Fibroblast of skin of left quadriceps (primary cell): ENCODE measurements at regions not wholly inside any gene's neighbourhood (a gene's known extent, or its start where the extent isn't known, plus 50 kb on each side); places are given as distances from the start of the nearest gene placed in this dataset.

ENCODE experiments used
- DNase-seq, 2 experiments: peaks; one replicate each; pipeline ENCODE4 v3.0.0-alpha.2; 2013; ENCODE audit warnings: low read depth in 2 of 2

GRCh38 chr11:92317721-92318120 lies 93.1 kb downstream of the FAT3 start:
- no peak for DNase-seq

DNA sequence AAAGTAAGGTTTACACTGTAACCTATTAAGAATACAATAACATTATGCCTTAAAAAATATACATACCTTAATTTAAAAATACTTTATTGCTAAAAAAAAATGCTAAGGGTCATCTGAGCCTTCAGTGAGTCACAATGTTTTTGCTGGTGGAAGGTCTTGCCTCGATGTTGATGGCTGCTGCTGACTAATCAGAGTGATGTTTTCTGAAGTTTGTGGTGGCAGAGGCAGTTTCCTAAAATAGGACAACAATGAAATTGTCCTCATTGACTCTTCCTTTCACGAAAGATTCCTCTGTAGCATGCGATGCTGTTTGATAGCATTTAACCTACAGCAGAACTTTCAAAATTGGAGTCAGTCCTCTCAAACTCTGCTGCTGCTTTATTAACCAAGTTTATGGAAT lies 97.6 kb downstream of the FAT3 start:
- DNase-seq = no peak

GRCh38 chr11:92324890-92325289 lies 100.3 kb downstream of the FAT3 start:
- DNase-seq = no peak

DNA sequence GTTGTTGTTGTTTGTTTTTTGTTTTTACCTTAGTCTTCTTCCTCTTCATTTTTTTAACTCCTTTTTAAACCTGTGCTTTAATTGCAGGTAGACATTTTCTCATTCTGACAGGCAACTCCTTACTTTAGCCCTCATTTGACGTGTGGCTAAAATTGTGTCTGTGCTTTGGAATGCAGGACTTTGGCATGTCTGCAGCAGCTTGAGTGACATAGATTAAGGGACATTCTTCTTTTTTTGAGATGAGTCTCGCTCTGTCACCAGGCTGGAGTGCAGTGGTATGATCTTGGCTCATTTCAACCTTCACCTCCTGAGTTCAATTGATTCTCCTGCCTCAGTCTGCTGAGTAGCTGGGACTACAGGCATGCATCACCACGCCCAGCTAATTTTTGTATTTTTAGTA lies 100.8 kb downstream of the FAT3 start:
- no peak for DNase-seq

DNA sequence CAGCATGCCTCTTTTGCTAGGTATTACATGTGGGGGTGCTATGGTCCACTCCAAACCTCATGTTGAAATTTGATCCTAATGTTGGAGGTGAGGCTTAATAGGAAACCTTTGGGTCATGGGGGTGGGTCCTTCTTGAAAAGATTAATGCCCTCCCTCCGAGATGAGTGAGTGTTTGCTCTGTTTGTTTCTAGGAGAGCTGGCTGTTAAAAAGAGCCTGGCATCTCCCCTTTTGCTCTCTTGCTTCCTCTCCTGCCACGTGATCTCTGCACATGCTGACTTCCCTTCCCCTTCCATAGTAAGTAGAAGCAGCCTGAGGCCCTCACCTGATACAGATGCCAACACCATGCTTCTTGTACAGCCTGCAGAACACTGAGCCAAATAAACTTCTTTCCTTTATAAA lies 104.5 kb downstream of the FAT3 start:
- DNase-seq = no peak

DNA sequence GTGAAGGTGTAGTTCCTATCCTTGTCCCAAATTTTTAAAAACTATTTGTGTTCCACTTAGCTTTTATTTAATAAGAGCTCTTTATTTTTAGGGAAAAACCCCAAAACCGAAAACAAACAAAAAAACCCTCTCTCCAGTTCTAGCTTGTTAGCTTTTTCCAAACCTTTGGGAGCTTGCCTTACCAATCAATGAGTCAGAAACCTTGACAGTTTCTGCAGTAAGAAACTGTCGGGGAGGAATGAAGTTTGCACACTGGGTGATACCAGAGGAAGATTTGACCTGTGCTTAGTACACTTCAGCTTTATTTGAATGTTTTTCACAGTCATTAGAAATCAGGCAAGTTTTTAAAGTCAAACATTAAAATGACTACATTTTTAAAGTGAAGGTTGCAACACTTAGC lies 105.0 kb downstream of the FAT3 start:
- DNase-seq = no peak

- DNase-seq = no peak
These were observed 105.5 kb downstream of the FAT3 start for GRCh38 chr11:92330114-92330513.

GRCh38 chr11:92332986-92333385 lies 108.4 kb downstream of the FAT3 start:
- DNase-seq = peak; percentile 22 to 33

DNA sequence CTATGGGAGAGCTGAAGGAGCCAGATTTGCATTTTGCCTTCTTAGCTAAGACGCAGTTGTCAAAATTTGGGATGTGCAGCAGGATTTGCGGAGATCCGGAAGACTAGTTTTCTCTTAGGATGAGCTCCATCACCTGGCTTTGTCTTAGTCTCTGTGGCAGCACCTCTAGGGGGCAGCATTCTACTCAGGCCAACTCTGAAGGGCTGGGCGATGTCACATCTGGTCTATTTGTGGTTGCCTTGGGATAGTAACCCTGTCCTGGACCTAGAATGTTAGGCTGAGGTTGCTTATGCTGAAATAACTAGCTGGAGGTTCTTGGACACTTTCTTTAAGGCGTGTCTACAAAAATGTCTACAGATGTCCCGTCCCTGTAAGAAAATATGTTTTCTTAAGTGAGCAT lies 116.2 kb downstream of the FAT3 start:
- no peak for DNase-seq

GRCh38 chr11:92342034-92342720 lies 117.6 kb downstream of the FAT3 start:
- DNase-seq = no peak

DNA sequence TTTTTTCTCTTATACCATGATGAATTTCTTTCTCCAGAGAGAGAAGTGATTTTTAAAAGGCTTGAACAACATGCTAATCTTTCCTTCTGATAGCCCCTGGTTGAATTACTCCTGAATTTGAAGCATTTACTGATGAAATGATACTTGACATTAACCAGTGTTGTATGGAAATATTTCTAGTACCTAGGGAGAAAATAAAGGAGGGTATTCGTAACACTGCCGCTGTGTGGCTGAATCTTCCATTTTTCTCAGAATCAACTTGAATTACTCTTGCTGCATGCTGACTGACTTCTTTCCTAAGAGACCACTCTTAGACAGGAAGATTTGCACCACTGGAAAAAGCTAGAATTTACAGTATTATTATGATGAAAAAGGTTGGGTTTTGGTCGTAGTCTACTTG lies 118.3 kb downstream of the FAT3 start:
- no peak for DNase-seq

DNA sequence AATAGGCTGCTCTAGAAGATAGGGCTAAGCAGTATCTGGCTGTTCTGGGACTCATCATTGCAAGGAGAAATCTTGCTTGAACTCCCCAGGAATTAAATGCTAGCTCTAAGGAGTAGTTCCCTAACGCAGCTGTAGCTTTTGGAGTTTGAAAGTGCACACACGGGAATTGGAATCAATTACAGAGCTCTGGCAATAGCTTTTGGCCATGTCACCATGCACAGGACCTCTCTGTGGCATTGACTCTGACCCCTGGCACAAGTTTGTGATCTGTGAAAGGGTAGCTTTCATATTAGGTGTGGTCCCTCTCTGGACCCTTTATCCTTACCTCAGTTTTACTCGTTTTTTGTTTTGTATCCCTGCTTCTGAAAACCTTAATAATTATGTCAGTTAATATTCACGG lies 121.6 kb downstream of the FAT3 start:
- no peak for DNase-seq

DNA sequence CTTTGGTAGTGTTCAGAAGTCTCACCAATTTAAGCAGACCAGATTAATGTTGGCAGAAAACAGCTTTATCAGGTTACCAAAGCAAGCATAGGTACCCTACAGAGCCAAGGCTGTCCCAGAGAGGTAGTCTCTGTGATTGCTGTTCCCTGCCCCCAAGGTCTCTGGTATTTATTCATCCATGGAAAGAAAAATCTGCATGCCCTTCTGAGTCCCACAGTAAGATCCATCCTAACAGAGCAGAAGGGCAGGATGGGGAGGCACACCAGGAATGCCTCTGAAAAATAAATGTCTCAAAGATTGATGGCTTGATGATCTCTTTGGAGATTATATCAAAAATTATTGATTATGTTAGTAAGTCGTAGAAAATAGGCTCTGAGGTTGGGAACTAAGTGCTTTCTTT lies 122.8 kb downstream of the FAT3 start:
- DNase-seq = no peak

DNA sequence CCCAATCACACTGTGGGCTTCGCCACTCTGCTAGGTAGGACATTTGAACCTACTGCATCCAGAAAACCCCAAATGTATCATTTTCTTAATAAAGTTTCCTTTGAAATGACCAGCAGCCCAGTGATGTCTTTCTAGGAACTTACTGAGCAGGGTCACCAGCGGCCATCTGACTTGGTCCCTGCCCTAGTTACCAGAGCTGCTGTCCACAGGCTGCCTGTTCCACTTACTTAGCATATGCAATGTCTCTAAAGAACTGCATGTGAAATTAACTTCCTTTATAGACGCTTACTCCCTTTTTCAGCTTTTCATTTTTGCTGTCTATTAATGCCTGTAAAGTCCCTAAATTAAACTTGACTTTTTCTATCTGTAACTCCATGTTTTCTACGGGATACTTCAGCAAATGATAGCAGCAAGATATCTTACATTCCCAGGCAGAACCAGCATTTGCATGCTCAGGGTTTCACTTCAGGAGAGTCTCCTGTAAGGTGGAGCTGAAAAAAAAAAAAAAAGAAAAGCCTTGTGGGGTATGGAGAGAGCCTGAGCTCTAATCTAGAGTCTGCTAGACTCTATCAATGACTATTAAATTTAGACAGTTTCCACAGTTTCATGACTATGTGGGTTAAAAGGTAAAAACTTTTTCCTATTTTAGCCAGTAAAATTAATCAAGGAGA lies 125.0 kb downstream of the FAT3 start:
- no peak for DNase-seq

- DNase-seq = no peak
These were observed 132.7 kb downstream of the FAT3 start for GRCh38 chr11:92357344-92357743.

DNA sequence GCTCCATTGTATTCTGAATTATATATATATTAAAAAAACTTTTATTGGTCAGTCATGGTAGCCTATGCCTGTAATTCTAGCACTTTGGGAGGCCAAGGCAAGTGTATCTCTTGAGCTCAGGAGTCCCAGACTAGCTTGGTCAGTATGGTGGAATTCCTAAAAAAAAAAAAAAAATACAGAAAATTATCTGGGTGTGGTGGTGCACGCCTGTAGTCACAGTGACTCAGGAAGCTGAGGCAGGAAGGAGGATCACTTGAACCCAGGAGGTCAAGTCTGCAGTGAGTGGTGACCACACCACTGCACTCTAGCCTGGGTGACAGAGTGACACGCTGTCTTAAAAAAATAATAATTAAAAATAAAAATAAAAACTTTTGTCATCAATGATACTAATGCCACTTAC lies 133.2 kb downstream of the FAT3 start:
- DNase-seq = no peak

DNA sequence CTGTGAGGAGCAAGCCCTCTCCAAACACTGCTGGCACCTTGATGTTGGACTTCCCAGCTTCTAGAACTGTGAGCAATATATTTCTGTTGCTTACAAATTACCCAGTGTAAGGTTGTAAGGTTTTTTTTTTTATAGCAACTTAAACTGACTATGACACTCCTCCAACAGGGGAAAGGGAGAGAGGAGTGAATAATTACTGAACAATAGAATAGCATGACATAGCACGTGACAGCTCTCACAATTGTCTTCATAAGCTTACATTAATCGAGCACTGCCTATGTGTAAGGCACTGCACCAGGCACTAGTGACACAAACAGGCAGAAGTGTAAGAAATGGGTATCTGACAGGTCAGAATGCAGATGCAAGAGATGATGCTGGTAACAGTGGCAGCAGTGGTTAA lies 136.9 kb downstream of the FAT3 start:
- DNase-seq = no peak

DNA sequence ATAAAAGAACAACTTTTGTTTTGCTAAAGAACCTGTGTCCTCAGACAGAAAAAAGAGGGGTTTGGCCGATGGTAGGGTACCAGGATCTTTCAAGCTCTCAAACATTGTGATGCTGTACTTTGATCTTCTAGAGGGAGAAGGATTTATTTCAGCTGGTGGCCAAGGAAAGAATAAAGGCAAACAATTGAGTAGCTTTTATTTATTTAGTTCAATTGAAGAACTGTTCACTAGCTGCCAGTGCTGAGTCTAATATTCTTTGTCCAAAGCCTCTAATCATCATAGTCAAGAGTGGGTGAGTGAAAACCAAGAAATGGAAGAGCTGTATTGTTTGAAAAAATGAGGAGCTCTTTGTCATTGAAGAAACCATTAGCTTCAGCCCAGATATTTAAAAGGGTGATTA lies 138.4 kb downstream of the FAT3 start:
- no peak for DNase-seq

DNA sequence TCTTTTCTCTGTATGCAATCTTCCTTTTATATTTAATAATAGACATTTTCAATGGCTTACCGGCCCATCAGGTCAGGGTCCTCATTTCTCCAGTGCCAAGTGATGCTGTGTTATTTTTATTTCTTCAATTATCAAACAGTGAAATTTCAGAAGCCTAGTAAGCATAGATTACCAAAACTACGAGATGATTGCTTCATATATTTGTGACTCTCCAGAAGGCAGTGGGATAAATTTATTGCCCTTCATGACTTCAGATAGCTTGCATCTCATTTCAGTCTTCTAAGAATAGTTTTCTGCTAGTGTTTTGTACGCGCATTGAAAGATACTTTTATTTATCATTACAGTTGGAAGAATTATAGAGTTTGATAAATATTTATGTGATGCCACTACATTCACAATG lies 139.6 kb downstream of the FAT3 start:
- DNase-seq = no peak

GRCh38 chr11:92376146-92376599 lies 151.6 kb downstream of the FAT3 start:
- peak in 1 of 2 experiments; percentile 20 for DNase-seq

- DNase-seq = no peak
These were observed 152.1 kb downstream of the FAT3 start for GRCh38 chr11:92376680-92377079.

- peak; percentile 62 to 70 for DNase-seq
These were observed 156.3 kb downstream of the FAT3 start for GRCh38 chr11:92380882-92381281.

GRCh38 chr11:92382311-92382710 lies 157.7 kb downstream of the FAT3 start:
- DNase-seq = no peak

- no peak for DNase-seq
These were observed 158.8 kb downstream of the FAT3 start for GRCh38 chr11:92383430-92383829.
